ENCODE measurements at regions not wholly inside any gene's neighbourhood (a gene's known extent, or its start where the extent isn't known, plus 50 kb on each side); places are given as distances from the start of the nearest gene placed in this dataset.

- Histone ChIP-seq H2BK20ac (ENCODE audit: low read depth, low read length) (no peak overlapping the region), H3K14ac (replicated peaks; ENCODE audit: low read depth, low read length) (no peak overlapping the region), H3K9me1 (ENCODE audit: insufficient read depth, low read length) (no peaks in the 10 kb centered on the region), H2AFZ (replicated peaks; ENCODE audit: low read length, poor library complexity) (no peak overlapping the region), H3K4me2 (ENCODE audit: low read depth, low read length) (peak overlapping the region; percentile 61; the same call in 1 of the 2 replicates), H3K27me3 (ENCODE audit: control insufficient read depth, insufficient read depth, low read length) (no peaks in the 10 kb centered on the region), H2BK5ac (ENCODE audit: low read depth, low read length, poor library complexity, severe bottlenecking) (no peak overlapping the region), H4K8ac (ENCODE audit: low read depth in 2 of 2, low read length in 2 of 2) (no peak overlapping the region), H2BK15ac (ENCODE audit: low read depth, low read length) (no peak overlapping the region), H3K9me3 (ENCODE audit: control insufficient read depth, insufficient read depth, low read length) (no peaks in the 10 kb centered on the region), H3K4me3 (ENCODE audit: insufficient read depth, low read depth, low read length) (no peak overlapping the region), H3K9ac (ENCODE audit: low read depth, low read length) (no peak overlapping the region), H3K79me1 (ENCODE audit: low read depth in 1 of 2, low read length in 2 of 2) (peaks cover 5 to 24% of the 10 kb centered on the region in 2 experiments; a peak in 3 of 4 replicates), H3K4me1 (ENCODE audit: control insufficient read depth, insufficient read depth, low read length) (peaks cover 2% of the 10 kb centered on the region; the same call in 1 of the 2 replicates), H3K36me3 (ENCODE audit: control insufficient read depth, insufficient read depth, low read length) (peaks cover 1% of the 10 kb centered on the region; the same call in 1 of the 2 replicates), H2AK5ac (ENCODE audit: low read depth, low read length) (no peak overlapping the region), H3K23ac (ENCODE audit: low read depth, low read length) (no peak overlapping the region), H3K4ac (ENCODE audit: low read depth, low read length) (no peak overlapping the region), H2BK120ac (ENCODE audit: low read depth, low read length) (no peak overlapping the region), H4K5ac (ENCODE audit: low read depth, low read length) (no peak overlapping the region), H4K20me1 (ENCODE audit: insufficient read depth, low read length) (peaks cover 11% of the 10 kb centered on the region; the same call in 1 of the 2 replicates), H2AK9ac (replicated peaks; ENCODE audit: low read depth, low read length, poor library complexity) (no peak overlapping the region), H3K27ac (ENCODE audit: insufficient read depth, low read length) (no peak overlapping the region), H4K91ac (ENCODE audit: insufficient read depth, low read depth, low read length) (no peak overlapping the region), H3K18ac (ENCODE audit: low read depth, low read length) (no peak overlapping the region), H3K56ac (ENCODE audit: extremely low read depth, insufficient read depth, low read length) (no peak overlapping the region)
- ATAC-seq (ENCODE audit: low read depth): peak; percentile 54; the same call in 1 of the 2 replicates
- TF ChIP-seq MAZ (IDR thresholded peaks at IDR 0.05; ENCODE audit: borderline replicate concordance, low read depth, low read length): no peak
- TF ChIP-seq, protein P1, sequence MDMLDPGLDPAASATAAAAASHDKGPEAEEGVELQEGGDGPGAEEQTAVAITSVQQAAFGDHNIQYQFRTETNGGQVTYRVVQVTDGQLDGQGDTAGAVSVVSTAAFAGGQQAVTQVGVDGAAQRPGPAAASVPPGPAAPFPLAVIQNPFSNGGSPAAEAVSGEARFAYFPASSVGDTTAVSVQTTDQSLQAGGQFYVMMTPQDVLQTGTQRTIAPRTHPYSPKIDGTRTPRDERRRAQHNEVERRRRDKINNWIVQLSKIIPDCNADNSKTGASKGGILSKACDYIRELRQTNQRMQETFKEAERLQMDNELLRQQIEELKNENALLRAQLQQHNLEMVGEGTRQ (IDR thresholded peaks at IDR 0.05; ENCODE audit: low read depth, low read length): no peak
- TF ChIP-seq FOS (IDR thresholded peaks at IDR 0.05; ENCODE audit: low read depth, low read length): no peak
- no peak for TF ChIP-seq RFX5 (IDR thresholded peaks at IDR 0.05; ENCODE audit: low read depth, low read length)
- TF ChIP-seq CEBPB (IDR thresholded peaks at IDR 0.05; ENCODE audit: low read depth, low read length): no peak
- TF ChIP-seq CHD1 (IDR thresholded peaks at IDR 0.05; ENCODE audit: low read depth, low read length): no peak
- no peak for TF ChIP-seq CTCF (conservative IDR thresholded peaks at IDR 0.05; ENCODE audit: low read depth, low read length)
- no peak for TF ChIP-seq RCOR1 (IDR thresholded peaks at IDR 0.05; ENCODE audit: insufficient replicate concordance, low read length)
- TF ChIP-seq RAD21 (IDR thresholded peaks at IDR 0.05; ENCODE audit: low read length): no peak
- TF ChIP-seq MAFK (IDR thresholded peaks at IDR 0.05; ENCODE audit: low read depth, low read length): no peak
- no peak for TF ChIP-seq NFE2L2 (IDR thresholded peaks at IDR 0.05; ENCODE audit: low read depth, low read length)
- CTCF ChIA-PET: no interaction called here
- DNase-seq: peak; percentile 24
- in situ Hi-C loops (cut with MboI; ENCODE audit: low sequenced_read_pairs): no loop called here
- POLR2A ChIA-PET (ENCODE audit: unreplicated experiment): interaction anchor here (0.7 kb wide), 1 partner anchor 334 kb away, joined by 3 read pairs; no protein-coding TSS in a partner anchor
- no CpG with 5 or more reads among the region's 1 CpG for WGBS, 2 experiments (ENCODE audit: extremely low coverage in 2 of 2, insufficient read length in 1 of 2)
- no TSS peak for BruUV-seq (replicated peaks)
- intact Hi-C loops (cut with micrococcal nuclease): no loop called here
- dilution Hi-C loops (cut with HindIII; ENCODE audit: low sequenced_read_pairs, unreplicated experiment): no loop called here
These were observed 92.0 kb downstream of the KCNRG start for GRCh38 chr13:50107205-50107604.
